ENCODE measurements at regions not wholly inside any gene's neighbourhood (a gene's known extent, or its start where the extent isn't known, plus 50 kb on each side); places are given as distances from the start of the nearest gene placed in this dataset.

DNA sequence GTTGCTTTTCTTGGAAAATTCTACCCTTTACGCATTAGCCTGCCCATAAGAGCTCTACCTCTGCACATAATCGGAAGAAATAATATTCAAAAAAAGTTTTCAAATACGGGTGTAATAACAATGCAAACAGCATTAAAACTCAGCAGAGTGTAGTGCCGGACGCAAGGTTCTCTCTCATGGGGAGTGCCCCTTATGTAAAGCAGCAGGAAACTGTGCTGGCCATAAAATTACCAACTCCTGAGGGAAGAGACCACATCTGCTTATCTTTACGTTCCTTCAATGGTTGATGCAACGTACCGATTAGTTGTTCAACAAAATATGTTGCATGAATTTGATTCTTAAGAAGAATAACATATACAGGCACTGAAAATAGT lies 118.7 kb upstream of the TMCC3 start:
- Histone ChIP-seq H3K36me3 (replicated peaks in 1 of 2; ENCODE audit: control insufficient read depth in 1 of 2, insufficient read depth in 2 of 2, low read length in 1 of 2) (no peaks in the 10 kb centered on the region), H3K79me2 (ENCODE audit: insufficient read depth) (no peaks in the 10 kb centered on the region), H3K4me1 (ENCODE audit: control insufficient read depth in 1 of 2, insufficient read depth in 2 of 2, low read depth in 1 of 2, low read length in 1 of 2) (peaks cover 0 to 6% of the 10 kb centered on the region in 2 experiments; a peak in 3 of 4 replicates), H3K4me3 (ENCODE audit: low read depth in 2 of 2, low read length in 1 of 2) (no peak overlapping the region), H3F3A (replicated peaks; ENCODE audit: insufficient read depth) (no peaks in the 10 kb centered on the region), H3K9me3 (no peaks in the 10 kb centered on the region), H3K9me2 (no peaks in the 10 kb centered on the region), H3K9ac (no peak overlapping the region), H3K4me2 (no peak overlapping the region), H3K27me3 (ENCODE audit: insufficient read depth) (no peaks in the 10 kb centered on the region; the same call in 1 of the 2 replicates), H3K27ac (ENCODE audit: low read depth in 2 of 2, low read length in 1 of 2) (no peak overlapping the region; a peak in 1 of 4 replicates), H4K20me1 (ENCODE audit: insufficient read depth) (no peaks in the 10 kb centered on the region), H2AFZ (ENCODE audit: low read depth) (no peak overlapping the region)
- 76% methylated on average over 8 of the region's 8 CpGs for WGBS (ENCODE audit: low lambda C conversion rate)
- ChIA-PET CTCF (interaction anchor here (0.6 to 1.4 kb wide), 2 partner anchors 8 to 223 kb away, joined by 3 read pairs; no protein-coding TSS in a partner anchor), POLR2A (no interaction called here)
- no peak for DNase-seq
- TF ChIP-seq NFIC (IDR thresholded peaks at IDR 0.05; ENCODE audit: borderline replicate concordance) = no peak
- TF ChIP-seq, protein P1, sequence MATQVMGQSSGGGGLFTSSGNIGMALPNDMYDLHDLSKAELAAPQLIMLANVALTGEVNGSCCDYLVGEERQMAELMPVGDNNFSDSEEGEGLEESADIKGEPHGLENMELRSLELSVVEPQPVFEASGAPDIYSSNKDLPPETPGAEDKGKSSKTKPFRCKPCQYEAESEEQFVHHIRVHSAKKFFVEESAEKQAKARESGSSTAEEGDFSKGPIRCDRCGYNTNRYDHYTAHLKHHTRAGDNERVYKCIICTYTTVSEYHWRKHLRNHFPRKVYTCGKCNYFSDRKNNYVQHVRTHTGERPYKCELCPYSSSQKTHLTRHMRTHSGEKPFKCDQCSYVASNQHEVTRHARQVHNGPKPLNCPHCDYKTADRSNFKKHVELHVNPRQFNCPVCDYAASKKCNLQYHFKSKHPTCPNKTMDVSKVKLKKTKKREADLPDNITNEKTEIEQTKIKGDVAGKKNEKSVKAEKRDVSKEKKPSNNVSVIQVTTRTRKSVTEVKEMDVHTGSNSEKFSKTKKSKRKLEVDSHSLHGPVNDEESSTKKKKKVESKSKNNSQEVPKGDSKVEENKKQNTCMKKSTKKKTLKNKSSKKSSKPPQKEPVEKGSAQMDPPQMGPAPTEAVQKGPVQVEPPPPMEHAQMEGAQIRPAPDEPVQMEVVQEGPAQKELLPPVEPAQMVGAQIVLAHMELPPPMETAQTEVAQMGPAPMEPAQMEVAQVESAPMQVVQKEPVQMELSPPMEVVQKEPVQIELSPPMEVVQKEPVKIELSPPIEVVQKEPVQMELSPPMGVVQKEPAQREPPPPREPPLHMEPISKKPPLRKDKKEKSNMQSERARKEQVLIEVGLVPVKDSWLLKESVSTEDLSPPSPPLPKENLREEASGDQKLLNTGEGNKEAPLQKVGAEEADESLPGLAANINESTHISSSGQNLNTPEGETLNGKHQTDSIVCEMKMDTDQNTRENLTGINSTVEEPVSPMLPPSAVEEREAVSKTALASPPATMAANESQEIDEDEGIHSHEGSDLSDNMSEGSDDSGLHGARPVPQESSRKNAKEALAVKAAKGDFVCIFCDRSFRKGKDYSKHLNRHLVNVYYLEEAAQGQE (IDR thresholded peaks at IDR 0.05; ENCODE audit: low read depth, low read length) = no peak
- no peak for TF ChIP-seq MXI1 (IDR thresholded peaks at IDR 0.05; ENCODE audit: low read depth, low read length)
- no peak for TF ChIP-seq MEF2A (IDR thresholded peaks at IDR 0.05; ENCODE audit: borderline replicate concordance, low read depth)
- no peak for TF ChIP-seq FOXM1 (IDR thresholded peaks at IDR 0.05; ENCODE audit: low read depth)
- TF ChIP-seq, protein P2, sequence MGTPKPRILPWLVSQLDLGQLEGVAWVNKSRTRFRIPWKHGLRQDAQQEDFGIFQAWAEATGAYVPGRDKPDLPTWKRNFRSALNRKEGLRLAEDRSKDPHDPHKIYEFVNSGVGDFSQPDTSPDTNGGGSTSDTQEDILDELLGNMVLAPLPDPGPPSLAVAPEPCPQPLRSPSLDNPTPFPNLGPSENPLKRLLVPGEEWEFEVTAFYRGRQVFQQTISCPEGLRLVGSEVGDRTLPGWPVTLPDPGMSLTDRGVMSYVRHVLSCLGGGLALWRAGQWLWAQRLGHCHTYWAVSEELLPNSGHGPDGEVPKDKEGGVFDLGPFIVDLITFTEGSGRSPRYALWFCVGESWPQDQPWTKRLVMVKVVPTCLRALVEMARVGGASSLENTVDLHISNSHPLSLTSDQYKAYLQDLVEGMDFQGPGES (IDR thresholded peaks at IDR 0.05; ENCODE audit: low read depth, low read length) = no peak
- TF ChIP-seq, protein P3, sequence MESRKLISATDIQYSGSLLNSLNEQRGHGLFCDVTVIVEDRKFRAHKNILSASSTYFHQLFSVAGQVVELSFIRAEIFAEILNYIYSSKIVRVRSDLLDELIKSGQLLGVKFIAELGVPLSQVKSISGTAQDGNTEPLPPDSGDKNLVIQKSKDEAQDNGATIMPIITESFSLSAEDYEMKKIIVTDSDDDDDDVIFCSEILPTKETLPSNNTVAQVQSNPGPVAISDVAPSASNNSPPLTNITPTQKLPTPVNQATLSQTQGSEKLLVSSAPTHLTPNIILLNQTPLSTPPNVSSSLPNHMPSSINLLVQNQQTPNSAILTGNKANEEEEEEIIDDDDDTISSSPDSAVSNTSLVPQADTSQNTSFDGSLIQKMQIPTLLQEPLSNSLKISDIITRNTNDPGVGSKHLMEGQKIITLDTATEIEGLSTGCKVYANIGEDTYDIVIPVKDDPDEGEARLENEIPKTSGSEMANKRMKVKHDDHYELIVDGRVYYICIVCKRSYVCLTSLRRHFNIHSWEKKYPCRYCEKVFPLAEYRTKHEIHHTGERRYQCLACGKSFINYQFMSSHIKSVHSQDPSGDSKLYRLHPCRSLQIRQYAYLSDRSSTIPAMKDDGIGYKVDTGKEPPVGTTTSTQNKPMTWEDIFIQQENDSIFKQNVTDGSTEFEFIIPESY (IDR thresholded peaks at IDR 0.05; ENCODE audit: borderline replicate concordance, low read depth) = no peak
- no peak for TF ChIP-seq CHD2 (IDR thresholded peaks at IDR 0.05; ENCODE audit: low read length, partially characterized antibody)
- TF ChIP-seq RCOR1 (IDR thresholded peaks at IDR 0.05; ENCODE audit: low read length) = no peak
- no peak for TF ChIP-seq NRF1 (IDR thresholded peaks at IDR 0.05; ENCODE audit: low read depth, low read length)
- TF ChIP-seq GABPA (IDR thresholded peaks at IDR 0.05; ENCODE audit: low read depth) = no peak
- no peak for TF ChIP-seq SMC3 (IDR thresholded peaks at IDR 0.05; ENCODE audit: low read depth, low read length)
- no peak for TF ChIP-seq FOXJ3 (CRISPR knock-in tag; IDR thresholded peaks at IDR 0.05)
- no peak for TF ChIP-seq RAD21 (IDR thresholded peaks at IDR 0.05; ENCODE audit: low read length)
- TF ChIP-seq, protein P4, sequence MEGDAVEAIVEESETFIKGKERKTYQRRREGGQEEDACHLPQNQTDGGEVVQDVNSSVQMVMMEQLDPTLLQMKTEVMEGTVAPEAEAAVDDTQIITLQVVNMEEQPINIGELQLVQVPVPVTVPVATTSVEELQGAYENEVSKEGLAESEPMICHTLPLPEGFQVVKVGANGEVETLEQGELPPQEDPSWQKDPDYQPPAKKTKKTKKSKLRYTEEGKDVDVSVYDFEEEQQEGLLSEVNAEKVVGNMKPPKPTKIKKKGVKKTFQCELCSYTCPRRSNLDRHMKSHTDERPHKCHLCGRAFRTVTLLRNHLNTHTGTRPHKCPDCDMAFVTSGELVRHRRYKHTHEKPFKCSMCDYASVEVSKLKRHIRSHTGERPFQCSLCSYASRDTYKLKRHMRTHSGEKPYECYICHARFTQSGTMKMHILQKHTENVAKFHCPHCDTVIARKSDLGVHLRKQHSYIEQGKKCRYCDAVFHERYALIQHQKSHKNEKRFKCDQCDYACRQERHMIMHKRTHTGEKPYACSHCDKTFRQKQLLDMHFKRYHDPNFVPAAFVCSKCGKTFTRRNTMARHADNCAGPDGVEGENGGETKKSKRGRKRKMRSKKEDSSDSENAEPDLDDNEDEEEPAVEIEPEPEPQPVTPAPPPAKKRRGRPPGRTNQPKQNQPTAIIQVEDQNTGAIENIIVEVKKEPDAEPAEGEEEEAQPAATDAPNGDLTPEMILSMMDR (IDR thresholded peaks at IDR 0.05) = no peak
- TF ChIP-seq FOSL2 (IDR thresholded peaks at IDR 0.05; ENCODE audit: borderline replicate concordance, low read depth) = no peak
- no peak for TF ChIP-seq GATA2 (CRISPR knock-in tag; IDR thresholded peaks at IDR 0.05)
- no peak for TF ChIP-seq TEAD4 (IDR thresholded peaks at IDR 0.05; ENCODE audit: borderline replicate concordance, insufficient read depth)

All from SK-N-SH (cell line).